Activated CD8-positive, alpha-beta memory T cell treated with anti-CD3 and anti-CD28 coated beads, Interleukin-2, amount 10 ng/mL, durations not matched to agents 7 days and 5 days (primary cell): ENCODE measurements at regions not wholly inside any gene's neighbourhood (a gene's known extent, or its start where the extent isn't known, plus 50 kb on each side); places are given as distances from the start of the nearest gene placed in this dataset.
"Not testable (repeated sequence)": the region's sequence is repeated elsewhere in the genome, so short reads cannot be mapped to it uniquely, and the experiment has no call there.

Experiments used
- ATAC-seq: fragments of 150-1000 bp; cut with Tn5 transposase; one replicate; pipeline ENCODE4 v1.10.0; 2021; ENCODE audit warnings: moderate library complexity
- CTCF ChIA-PET: fragments of 350-600 bp; sonication (Branson Sonifier 250); formaldehyde crosslinking; loops from one replicate; lab custom pipeline; 2021; ENCODE audit warnings: antibody characterized with exemption; lab: Charles Lee
- DNase-seq: peaks from one replicate; pipeline ENCODE4 v3.0.0-alpha.2; 2020
- H3K27ac Mint-ChIP-seq: one replicate; pipeline ENCODE4 v1.8.0; 2021; ENCODE audit warnings: mild to moderate bottlenecking, mixed read lengths
- H3K27me3 Mint-ChIP-seq: one replicate; pipeline ENCODE4 v1.8.0; 2021; ENCODE audit warnings: mixed read lengths
- H3K36me3 Mint-ChIP-seq: one replicate; pipeline ENCODE4 v1.8.0; 2021; ENCODE audit warnings: mild to moderate bottlenecking, mixed read lengths
- H3K4me1 Mint-ChIP-seq: one replicate; pipeline ENCODE4 v1.8.0; 2021; ENCODE audit warnings: mixed read lengths
- H3K4me3 Mint-ChIP-seq: one replicate; pipeline ENCODE4 v1.8.0; 2021; ENCODE audit warnings: mild to moderate bottlenecking, moderate library complexity, mixed read lengths
- H3K9me3 Mint-ChIP-seq: one replicate; pipeline ENCODE4 v1.8.0; 2022; ENCODE audit warnings: low read depth, mixed read lengths

- Mint-ChIP-seq H3K27me3 (no peaks in the 10 kb centered on the region), H3K27ac (no peak overlapping the region), H3K4me3 (no peak overlapping the region), H3K9me3 (peaks cover 2% of the 10 kb centered on the region), H3K36me3 (no peaks in the 10 kb centered on the region), H3K4me1 (no peaks in the 10 kb centered on the region)
- DNase-seq (no peak), ATAC-seq (no peak)
- CTCF ChIA-PET = no interaction called here
Measured at GRCh38 chr2:187180529-187180928, 267.5 kb downstream of the CALCRL start.

- H3K27ac Mint-ChIP-seq, H3K9me3 Mint-ChIP-seq, H3K4me3 Mint-ChIP-seq, CTCF ChIA-PET, ATAC-seq, H3K27me3 Mint-ChIP-seq, H3K36me3 Mint-ChIP-seq, DNase-seq, H3K4me1 Mint-ChIP-seq: not testable (repeated sequence)
Measured at GRCh38 chr2:187178876-187179275, 269.2 kb downstream of the CALCRL start.

- Mint-ChIP-seq H3K36me3 (no peaks in the 10 kb centered on the region), H3K9me3 (no peaks in the 10 kb centered on the region), H3K27me3 (no peaks in the 10 kb centered on the region), H3K4me1 (no peaks in the 10 kb centered on the region), H3K27ac (no peak overlapping the region), H3K4me3 (no peak overlapping the region)
- CTCF ChIA-PET = no interaction called here
- DNase-seq = no peak
- ATAC-seq = no peak
Measured at GRCh38 chr2:187177253-187177652, 270.8 kb downstream of the CALCRL start.

- H3K4me1 Mint-ChIP-seq = no peaks in the 10 kb centered on the region
- CTCF ChIA-PET = no interaction called here
- no peak for ATAC-seq
- H3K27ac Mint-ChIP-seq = no peak overlapping the region
- no peaks in the 10 kb centered on the region for H3K27me3 Mint-ChIP-seq
- H3K9me3 Mint-ChIP-seq = no peaks in the 10 kb centered on the region
- DNase-seq = no peak
- H3K4me3 Mint-ChIP-seq = no peak overlapping the region
- H3K36me3 Mint-ChIP-seq = no peaks in the 10 kb centered on the region
Measured at GRCh38 chr2:187174582-187174981, 273.5 kb downstream of the CALCRL start.

- Mint-ChIP-seq H3K4me3 (no peak overlapping the region), H3K9me3 (peaks cover 2% of the 10 kb centered on the region), H3K27me3 (no peaks in the 10 kb centered on the region)
Measured at GRCh38 chr2:187171318-187171717, 276.7 kb downstream of the CALCRL start.

GRCh38 chr2:187169864-187170263, 278.2 kb downstream of the CALCRL start:
- no peak overlapping the region for H3K4me3 Mint-ChIP-seq
- no peaks in the 10 kb centered on the region for H3K36me3 Mint-ChIP-seq
- no peak overlapping the region for H3K27ac Mint-ChIP-seq
- H3K4me1 Mint-ChIP-seq = no peaks in the 10 kb centered on the region
- CTCF ChIA-PET = no interaction called here
- no peaks in the 10 kb centered on the region for H3K27me3 Mint-ChIP-seq
- ATAC-seq (no peak), DNase-seq (no peak)
- peaks cover 2% of the 10 kb centered on the region for H3K9me3 Mint-ChIP-seq

More at GRCh38 chr2:187171318-187171717, 276.7 kb downstream of the CALCRL start:
- CTCF ChIA-PET = no interaction called here
- H3K36me3 Mint-ChIP-seq = no peaks in the 10 kb centered on the region
- ATAC-seq (no peak), DNase-seq (no peak)
- no peak overlapping the region for H3K27ac Mint-ChIP-seq
- H3K4me1 Mint-ChIP-seq = no peaks in the 10 kb centered on the region

GRCh38 chr2:187168720-187169713, 279.0 kb downstream of the CALCRL start:
- DNase-seq (no peak), ATAC-seq (no peak)
- H3K4me3 Mint-ChIP-seq = no peak overlapping the region
- H3K36me3 Mint-ChIP-seq = no peaks in the 10 kb centered on the region
- no peaks in the 10 kb centered on the region for H3K4me1 Mint-ChIP-seq
- H3K9me3 Mint-ChIP-seq = peaks cover 2% of the 10 kb centered on the region
- CTCF ChIA-PET = no interaction called here
- no peak overlapping the region for H3K27ac Mint-ChIP-seq
- H3K27me3 Mint-ChIP-seq = no peaks in the 10 kb centered on the region

- Mint-ChIP-seq H3K4me3 (no peak overlapping the region), H3K27me3 (no peaks in the 10 kb centered on the region), H3K4me1 (no peaks in the 10 kb centered on the region), H3K36me3 (no peaks in the 10 kb centered on the region), H3K27ac (no peak overlapping the region), H3K9me3 (peaks cover 2% of the 10 kb centered on the region)
- ATAC-seq (no peak), DNase-seq (no peak)
- CTCF ChIA-PET = no interaction called here
Measured at GRCh38 chr2:187167491-187167890, 280.6 kb downstream of the CALCRL start.

- Mint-ChIP-seq H3K27ac (no peak overlapping the region), H3K4me1 (no peaks in the 10 kb centered on the region), H3K9me3 (peaks cover 2% of the 10 kb centered on the region), H3K27me3 (no peaks in the 10 kb centered on the region), H3K36me3 (no peaks in the 10 kb centered on the region), H3K4me3 (no peak overlapping the region)
- CTCF ChIA-PET = no interaction called here
- no peak for DNase-seq
- ATAC-seq = no peak
Measured at GRCh38 chr2:187165936-187166610, 282.0 kb downstream of the CALCRL start.

GRCh38 chr2:187158452-187158851, 289.6 kb downstream of the CALCRL start:
- Mint-ChIP-seq H3K9me3 (peaks cover 6% of the 10 kb centered on the region), H3K27ac (no peak overlapping the region), H3K4me1 (no peaks in the 10 kb centered on the region), H3K27me3 (no peaks in the 10 kb centered on the region), H3K36me3 (no peaks in the 10 kb centered on the region), H3K4me3 (no peak overlapping the region)
- ATAC-seq = no peak
- no peak for DNase-seq
- CTCF ChIA-PET = no interaction called here

GRCh38 chr2:187157046-187157445, 291.0 kb downstream of the CALCRL start:
- Mint-ChIP-seq H3K9me3 (peaks cover 6% of the 10 kb centered on the region), H3K27ac (no peak overlapping the region), H3K36me3 (no peaks in the 10 kb centered on the region), H3K4me3 (no peak overlapping the region), H3K4me1 (no peaks in the 10 kb centered on the region), H3K27me3 (no peaks in the 10 kb centered on the region)
- DNase-seq = no peak
- no peak for ATAC-seq
- CTCF ChIA-PET = no interaction called here

GRCh38 chr2:187155476-187155875, 292.6 kb downstream of the CALCRL start:
- Mint-ChIP-seq H3K4me1 (no peaks in the 10 kb centered on the region), H3K27me3 (no peaks in the 10 kb centered on the region), H3K27ac (no peak overlapping the region), H3K4me3 (no peak overlapping the region), H3K9me3 (peaks cover 6% of the 10 kb centered on the region), H3K36me3 (no peaks in the 10 kb centered on the region)
- ATAC-seq (no peak), DNase-seq (no peak)
- CTCF ChIA-PET = no interaction called here

GRCh38 chr2:187150670-187151069, 297.4 kb downstream of the CALCRL start:
- CTCF ChIA-PET = no interaction called here
- Mint-ChIP-seq H3K27me3 (no peaks in the 10 kb centered on the region), H3K27ac (no peak overlapping the region), H3K36me3 (no peaks in the 10 kb centered on the region), H3K4me3 (no peak overlapping the region), H3K4me1 (no peaks in the 10 kb centered on the region), H3K9me3 (peaks cover 4% of the 10 kb centered on the region)
- ATAC-seq (no peak), DNase-seq (no peak)
